Activated CD4-positive, alpha-beta T cell treated with anti-CD3 and anti-CD28 coated beads, Interleukin-2, amount 50 U/mL, for 4 hours (primary cell): ENCODE measurements at regions not wholly inside any gene's neighbourhood (a gene's known extent, or its start where the extent isn't known, plus 50 kb on each side); places are given as distances from the start of the nearest gene placed in this dataset.
"Not testable (repeated sequence)": the region's sequence is repeated elsewhere in the genome, so short reads cannot be mapped to it uniquely, and the experiment has no call there.

Source experiments
- DNase-seq, 2 experiments: peaks; one replicate each; pipeline ENCODE4 v3.0.0-alpha.2; 2020

DNA sequence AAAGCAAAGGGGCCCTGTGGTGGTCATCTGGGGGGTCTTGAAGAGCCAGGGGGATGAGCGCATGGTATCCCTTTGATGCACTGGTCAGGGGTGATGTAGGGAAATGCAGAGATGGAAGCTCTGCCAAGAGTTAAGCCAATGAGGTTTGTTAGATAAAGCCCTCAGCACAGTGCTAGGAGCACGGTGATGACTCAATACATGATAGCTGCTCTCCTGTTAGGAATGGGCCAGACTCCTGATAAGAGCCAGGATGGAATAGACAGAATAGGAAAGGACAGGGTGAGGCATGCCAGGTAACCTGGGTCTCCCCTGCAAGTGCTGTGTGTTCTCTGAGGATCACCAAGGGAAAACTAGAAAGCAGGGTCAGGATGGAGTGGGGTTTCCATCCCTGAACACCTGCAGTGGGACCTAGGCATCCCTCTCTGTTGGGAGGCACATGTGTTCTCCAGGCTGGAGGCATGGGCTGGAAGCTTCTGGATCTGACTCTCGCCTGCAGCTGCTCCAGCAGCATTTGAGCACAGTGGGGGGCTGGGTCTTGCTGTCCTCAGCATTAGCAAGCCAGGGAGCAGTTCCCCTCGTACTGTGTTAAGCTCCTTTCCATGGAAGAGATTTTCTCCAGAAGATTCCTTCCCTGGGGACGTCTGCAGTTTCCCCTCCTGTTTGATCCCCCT, 71.8 kb upstream of the TIAM2 start:
- DNase-seq = no peak

- no peak for DNase-seq
Observed at GRCh38 chr6:154925130-154925529, 70.0 kb upstream of the TIAM2 start.

DNA sequence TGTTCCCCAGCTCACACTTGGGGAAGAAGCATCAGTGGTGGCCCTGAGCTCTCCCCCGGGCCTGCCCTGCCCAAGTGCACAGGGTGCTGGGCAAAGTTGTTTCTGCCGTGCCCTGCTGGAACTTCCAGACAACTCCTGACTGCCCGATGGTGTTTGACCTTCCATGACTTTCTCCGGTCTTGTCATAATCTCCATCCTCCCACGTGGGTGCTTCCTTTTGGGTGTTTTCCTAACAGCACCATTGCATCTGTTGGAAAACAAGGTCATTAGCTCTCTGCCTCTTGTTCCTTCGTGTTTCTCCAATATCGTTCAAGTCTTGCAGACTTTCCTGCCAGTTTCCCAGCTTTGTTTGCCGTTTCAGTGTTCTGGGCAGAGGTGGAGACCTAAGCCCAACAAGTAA, 68.7 kb upstream of the TIAM2 start:
- DNase-seq = no peak

- DNase-seq = peak; percentile 56 to 60
Observed at GRCh38 chr6:154928325-154928922, 66.7 kb upstream of the TIAM2 start.

GRCh38 chr6:154930451-154930851, 64.7 kb upstream of the TIAM2 start:
- no peak for DNase-seq

DNA sequence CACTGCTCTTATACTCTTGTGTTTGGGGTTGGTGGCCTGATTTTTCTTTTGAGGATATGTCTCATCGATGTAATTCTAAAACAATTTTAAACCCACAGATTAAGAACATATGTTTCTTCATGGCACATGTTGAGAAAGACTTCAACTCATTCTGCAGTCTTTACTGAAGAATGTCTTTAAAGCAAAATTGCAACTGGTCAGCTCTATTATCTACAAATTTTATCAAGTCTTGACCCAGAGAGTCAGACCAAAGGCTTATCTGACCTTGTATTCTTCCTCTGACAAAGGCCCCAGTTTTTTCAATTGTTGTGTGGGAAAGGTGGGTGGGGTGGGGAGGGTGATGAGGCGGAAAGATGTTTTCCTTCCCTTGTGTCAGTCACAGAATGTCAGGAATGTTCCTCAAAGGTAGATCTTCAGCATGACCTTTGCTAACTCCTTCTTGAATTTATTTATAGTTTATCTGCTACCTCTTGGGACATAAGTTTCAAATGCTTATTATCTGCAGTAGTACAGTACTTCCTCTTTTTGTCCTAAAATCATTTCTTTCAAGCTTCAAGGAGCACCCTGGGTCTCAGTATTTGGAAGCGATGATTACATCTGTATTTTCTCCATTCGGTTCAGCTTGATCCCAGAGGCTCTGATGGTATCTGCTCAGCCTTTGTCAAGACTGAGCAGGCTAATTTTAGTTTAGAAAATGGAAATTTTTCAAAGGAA, 63.2 kb upstream of the TIAM2 start:
- no peak for DNase-seq

- DNase-seq = no peak
Observed at GRCh38 chr6:154932515-154933027, 62.5 kb upstream of the TIAM2 start.

GRCh38 chr6:154933181-154933827, 61.8 kb upstream of the TIAM2 start:
- DNase-seq = no peak

GRCh38 chr6:154937306-154938220, 57.6 kb upstream of the TIAM2 start:
- no peak for DNase-seq

DNA sequence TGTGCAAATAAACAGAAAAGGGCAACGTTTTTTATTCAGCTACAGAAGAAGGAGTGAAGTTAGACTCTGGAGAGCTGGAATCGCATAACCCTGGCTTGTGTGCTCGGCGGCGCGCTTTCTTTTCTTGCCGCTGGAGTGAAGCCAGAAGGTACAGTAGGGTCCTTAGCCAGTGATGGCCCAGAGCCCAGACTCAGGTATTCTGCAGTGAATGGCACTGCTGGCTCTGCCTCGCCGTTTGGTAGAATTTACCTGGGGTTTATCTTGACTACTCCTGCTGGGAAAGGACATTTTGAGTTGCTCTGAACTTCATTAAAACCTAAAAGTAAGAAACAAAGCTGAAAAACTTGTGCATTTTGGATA, 56.9 kb upstream of the TIAM2 start:
- no peak for DNase-seq

- DNase-seq = not testable (repeated sequence)
Observed at GRCh38 chr6:154938727-154939285, 56.3 kb upstream of the TIAM2 start.

DNA sequence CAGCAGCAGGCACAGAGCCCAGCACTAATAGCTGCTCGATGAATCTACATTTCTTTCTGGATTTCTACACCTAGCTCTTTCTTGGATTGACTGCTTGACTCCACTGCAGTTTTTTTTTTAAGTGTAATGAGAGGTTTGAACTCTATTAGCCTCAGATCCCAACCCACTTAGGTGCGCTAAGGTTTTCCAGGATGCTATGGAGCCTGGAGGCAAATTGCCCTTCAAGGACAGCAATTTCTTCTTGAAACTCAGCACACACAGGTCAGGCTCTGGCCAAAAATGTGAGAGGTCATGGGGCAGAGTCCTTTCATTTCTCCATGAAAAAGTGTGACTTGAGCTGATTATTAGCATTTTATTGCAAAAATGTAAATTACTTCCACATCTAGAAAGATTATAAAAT, 52.3 kb upstream of the TIAM2 start:
- no peak for DNase-seq

DNA sequence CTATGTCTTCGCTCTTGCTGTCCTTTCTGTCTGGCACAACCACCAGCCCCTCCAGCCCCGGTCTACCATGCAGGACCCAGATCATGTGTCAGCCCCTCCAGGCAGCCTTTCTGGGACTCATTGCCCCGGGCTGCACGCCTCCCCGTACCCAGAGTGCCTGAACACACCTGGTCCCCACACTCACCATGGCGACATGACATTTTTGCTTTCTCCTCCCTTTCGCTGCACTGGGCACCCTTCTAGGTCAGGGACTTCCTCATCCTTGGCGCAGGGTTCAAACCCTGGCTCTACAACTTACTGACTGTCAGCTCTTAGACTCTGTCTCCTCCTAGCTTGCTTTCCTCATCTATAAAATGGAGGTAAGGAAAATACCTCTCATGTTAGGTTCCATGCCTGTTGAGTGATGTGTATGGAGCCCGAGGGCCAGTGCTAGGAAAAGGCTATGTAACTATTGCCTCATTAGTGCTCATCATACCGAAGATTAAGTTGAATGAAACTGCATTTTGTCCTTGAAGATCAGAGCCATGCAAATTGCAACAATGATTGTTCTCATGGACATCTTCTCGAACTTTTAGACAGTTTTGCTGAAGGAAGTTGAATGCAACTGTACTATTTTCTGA, 49.7 kb upstream of the TIAM2 start:
- DNase-seq = no peak
